ENCODE measurements at regions not wholly inside any gene's neighbourhood (a gene's known extent, or its start where the extent isn't known, plus 50 kb on each side); places are given as distances from the start of the nearest gene placed in this dataset.

- TF ChIP-seq CTCF (IDR thresholded peaks at IDR 0.05) (no peak), POLR2A (IDR thresholded peaks at IDR 0.05) (no peak)
Observed at GRCh38 chr10:59102394-59102793, 74.0 kb upstream of the PHYHIPL start.

All from sigmoid colon (tissue), 3 donors.